Neural progenitor cell (in vitro differentiated cells): ENCODE measurements at regions not wholly inside any gene's neighbourhood (a gene's known extent, or its start where the extent isn't known, plus 50 kb on each side); places are given as distances from the start of the nearest gene placed in this dataset.
A peak's percentile ranks its signal among the peaks of the same experiment; 100 is the strongest.

ENCODE experiments used
- DNase-seq: peaks from one replicate; pipeline ENCODE4 v3.0.0-alpha.2; 2016; ENCODE audit warnings: low spot score
- H2AFZ ChIP-seq: fragments of 200-600 bp; sonication (generic); replicated peaks from 2 replicates; pipeline ENCODE4 v1.6.1; 2016; ENCODE audit warnings: antibody characterized with exemption
- H3F3A ChIP-seq: fragments of 200-600 bp; sonication (generic); 2 replicates; pipeline ENCODE4 v1.6.1; 2016; ENCODE audit warnings: antibody characterized with exemption, low read depth
- H3K27ac ChIP-seq: fragments of 200-600 bp; sonication (generic); 2 replicates; pipeline ENCODE4 v1.5.1; 2016; ENCODE audit warnings: mild to moderate bottlenecking
- H3K27me3 ChIP-seq: fragments of 200-600 bp; sonication (generic); 2 replicates; pipeline ENCODE4 v1.6.1; 2016; ENCODE audit warnings: mild to moderate bottlenecking, moderate library complexity
- H3K36me3 ChIP-seq: fragments of 200-600 bp; sonication (generic); 2 replicates; pipeline ENCODE4 v1.5.1; 2016
- H3K4me1 ChIP-seq: fragments of 200-600 bp; sonication (generic); 2 replicates; pipeline ENCODE4 v1.6.1; 2016; ENCODE audit warnings: mixed run types
- H3K4me2 ChIP-seq: fragments of 200-600 bp; sonication (generic); 2 replicates; pipeline ENCODE4 v1.6.1; 2016
- H3K4me3 ChIP-seq: fragments of 200-600 bp; sonication (generic); 2 replicates; pipeline ENCODE4 v1.5.1; 2016
- H3K79me2 ChIP-seq: fragments of 200-600 bp; sonication (generic); 2 replicates; pipeline ENCODE4 v1.6.1; 2016; ENCODE audit warnings: low read depth
- H3K9ac ChIP-seq: fragments of 200-600 bp; sonication (generic); 2 replicates; pipeline ENCODE4 v1.6.1; 2016
- H3K9me3 ChIP-seq: fragments of 200-600 bp; sonication (generic); 2 replicates; pipeline ENCODE4 v1.5.1; 2016; ENCODE audit warnings: low read depth
- H4K20me1 ChIP-seq: fragments of 200-600 bp; sonication (generic); 2 replicates; pipeline ENCODE4 v1.6.1; 2016; ENCODE audit warnings: low read depth
- H3K27ac Mint-ChIP-seq: 3 replicates; pipeline ENCODE4 v1.8.0; 2021; ENCODE audit warnings: mixed read lengths
- H3K27me3 Mint-ChIP-seq: 2 replicates; pipeline ENCODE4 v1.8.0; 2022; ENCODE audit warnings: low read depth, mild to moderate bottlenecking, inconsistent platforms, moderate library complexity, mixed read lengths; ENCODE audit not compliant: insufficient read depth
- H3K36me3 Mint-ChIP-seq: 3 replicates; pipeline ENCODE4 v1.8.0; 2021; ENCODE audit warnings: mixed read lengths
- H3K4me1 Mint-ChIP-seq: 3 replicates; pipeline ENCODE4 v1.8.0; 2021; ENCODE audit warnings: mixed read lengths
- H3K4me3 Mint-ChIP-seq: 3 replicates; pipeline ENCODE4 v1.8.0; 2021; ENCODE audit warnings: mild to moderate bottlenecking, moderate library complexity, mixed read lengths
- H3K9me3 Mint-ChIP-seq: 3 replicates; pipeline ENCODE4 v1.8.0; 2020; ENCODE audit warnings: mixed read lengths
- CTCF ChIP-seq: fragments of 200-600 bp; sonication (generic); IDR thresholded peaks from 2 replicates; pipeline ENCODE4 v1.5.1; 2017; ENCODE audit warnings: antibody characterized with exemption, mild to moderate bottlenecking
- EZH2 ChIP-seq: fragments of 200-600 bp; sonication (generic); IDR thresholded peaks from 2 replicates; pipeline ENCODE4 v1.6.1; 2017; ENCODE audit warnings: antibody characterized with exemption, mild to moderate bottlenecking, moderate library complexity
- EZH2phosphoT487 ChIP-seq: fragments of 200-600 bp; sonication (generic); IDR thresholded peaks from 2 replicates; pipeline ENCODE4 v1.6.1; 2017; ENCODE audit warnings: antibody characterized with exemption

- peaks cover 9% of the 10 kb centered on the region for H3K4me1 ChIP-seq
- Mint-ChIP-seq H3K36me3 (no peaks in the 10 kb centered on the region), H3K9me3 (no peaks in the 10 kb centered on the region)
Measured at GRCh38 chr2:126239320-126239955, 416.5 kb upstream of the GYPC start.

DNA sequence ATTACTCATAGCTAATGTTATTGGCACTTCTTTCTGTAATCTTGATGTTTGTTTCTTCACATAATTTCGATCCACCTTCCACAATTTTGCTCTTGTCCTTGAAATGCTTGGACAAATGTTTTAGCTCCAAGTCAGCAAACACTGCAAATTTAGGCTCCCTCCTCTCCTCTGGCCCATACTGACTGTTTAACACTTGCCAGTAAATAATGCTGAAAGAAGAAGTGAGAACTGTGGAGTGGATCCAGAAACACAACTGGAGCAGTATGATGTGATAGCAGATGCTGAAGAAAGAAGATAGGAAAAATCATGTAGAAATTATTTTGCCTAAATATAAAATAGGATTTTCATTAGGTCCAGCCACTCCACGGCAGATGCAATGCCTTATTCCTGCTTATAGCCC lies 415.0 kb upstream of the GYPC start:
- no peaks in the 10 kb centered on the region for H4K20me1 ChIP-seq
- no peak overlapping the region for H3K9ac ChIP-seq
- DNase-seq: no peak
- H3K27me3 ChIP-seq: no peaks in the 10 kb centered on the region
- no peaks in the 10 kb centered on the region for H3K36me3 ChIP-seq
- H2AFZ ChIP-seq: no peak overlapping the region
- no peak overlapping the region for H3K4me2 ChIP-seq
- no peaks in the 10 kb centered on the region for H3K4me1 Mint-ChIP-seq
- no peaks in the 10 kb centered on the region for H3K9me3 ChIP-seq
- no peaks in the 10 kb centered on the region for H3K79me2 ChIP-seq
- H3K9me3 Mint-ChIP-seq: no peaks in the 10 kb centered on the region
- H3K4me3 Mint-ChIP-seq: no peak overlapping the region
- H3K4me1 ChIP-seq: peaks cover 9% of the 10 kb centered on the region
- H3K27ac ChIP-seq: no peak overlapping the region
- no peak overlapping the region for H3K27ac Mint-ChIP-seq
- H3K27me3 Mint-ChIP-seq: no peaks in the 10 kb centered on the region
- no peaks in the 10 kb centered on the region for H3K36me3 Mint-ChIP-seq
- no peaks in the 10 kb centered on the region for H3F3A ChIP-seq
- no peak for TF ChIP-seq EZH2phosphoT487
- no peak overlapping the region for H3K4me3 ChIP-seq

More at GRCh38 chr2:126239320-126239955, 416.5 kb upstream of the GYPC start:
- Histone ChIP-seq H3K36me3 (no peaks in the 10 kb centered on the region), H3F3A (no peaks in the 10 kb centered on the region), H3K27me3 (no peaks in the 10 kb centered on the region), H3K4me2 (no peak overlapping the region), H3K4me3 (no peak overlapping the region), H4K20me1 (no peaks in the 10 kb centered on the region), H3K79me2 (no peaks in the 10 kb centered on the region), H3K9me3 (no peaks in the 10 kb centered on the region), H2AFZ (no peak overlapping the region), H3K27ac (no peak overlapping the region), H3K9ac (no peak overlapping the region)
- DNase-seq: no peak
- TF ChIP-seq CTCF (no peak), EZH2 (no peak), EZH2phosphoT487 (no peak)
- H3K27me3 Mint-ChIP-seq: peaks cover 2% of the 10 kb centered on the region
- no peak overlapping the region for H3K27ac Mint-ChIP-seq
- H3K4me3 Mint-ChIP-seq: no peak overlapping the region
- H3K4me1 Mint-ChIP-seq: no peaks in the 10 kb centered on the region

DNA sequence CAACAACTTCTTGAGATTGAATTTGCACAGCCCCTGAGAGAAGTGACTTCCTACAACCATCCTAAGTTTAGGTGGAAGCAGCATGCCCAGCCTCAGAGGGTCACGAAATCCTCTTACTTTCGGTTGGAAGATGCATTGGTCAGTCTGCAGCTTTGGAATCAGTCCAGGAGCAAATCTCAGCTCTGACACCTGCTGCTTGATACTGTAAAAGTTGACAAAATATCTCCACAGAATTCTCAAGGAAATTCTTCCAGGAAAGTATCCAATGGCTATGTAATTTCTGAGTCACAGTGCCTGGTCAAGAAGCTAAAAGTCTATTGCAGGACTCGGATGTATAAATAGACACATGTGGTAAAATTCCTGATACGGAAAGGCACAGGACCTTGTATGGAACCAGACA lies 414.5 kb upstream of the GYPC start:
- Histone ChIP-seq H3F3A (no peaks in the 10 kb centered on the region), H2AFZ (no peak overlapping the region), H3K4me2 (no peak overlapping the region), H4K20me1 (no peaks in the 10 kb centered on the region), H3K4me3 (no peak overlapping the region), H3K4me1 (peaks cover 9% of the 10 kb centered on the region), H3K27me3 (no peaks in the 10 kb centered on the region), H3K79me2 (no peaks in the 10 kb centered on the region), H3K9ac (no peak overlapping the region), H3K9me3 (no peaks in the 10 kb centered on the region), H3K27ac (no peak overlapping the region), H3K36me3 (no peaks in the 10 kb centered on the region)
- Mint-ChIP-seq H3K9me3 (no peaks in the 10 kb centered on the region), H3K27me3 (no peaks in the 10 kb centered on the region), H3K4me1 (no peaks in the 10 kb centered on the region), H3K4me3 (no peak overlapping the region), H3K27ac (no peak overlapping the region), H3K36me3 (no peaks in the 10 kb centered on the region)
- TF ChIP-seq EZH2 (no peak), EZH2phosphoT487 (no peak), CTCF (no peak)
- DNase-seq: no peak

- Histone ChIP-seq H3K4me3 (no peak overlapping the region), H3K9me3 (no peaks in the 10 kb centered on the region), H2AFZ (no peak overlapping the region), H4K20me1 (no peaks in the 10 kb centered on the region), H3K27ac (no peak overlapping the region), H3F3A (no peaks in the 10 kb centered on the region), H3K27me3 (no peaks in the 10 kb centered on the region), H3K36me3 (no peaks in the 10 kb centered on the region), H3K4me2 (no peak overlapping the region), H3K4me1 (peaks cover 7% of the 10 kb centered on the region), H3K79me2 (no peaks in the 10 kb centered on the region), H3K9ac (no peak overlapping the region)
- Mint-ChIP-seq H3K4me3 (no peak overlapping the region), H3K9me3 (no peaks in the 10 kb centered on the region), H3K27ac (no peak overlapping the region), H3K4me1 (no peaks in the 10 kb centered on the region), H3K27me3 (no peaks in the 10 kb centered on the region), H3K36me3 (no peaks in the 10 kb centered on the region)
- TF ChIP-seq CTCF (peak; percentile 74), EZH2 (no peak)
- peak; percentile 80 for DNase-seq
Measured at GRCh38 chr2:126244937-126245336, 411.0 kb upstream of the GYPC start.
